ENCODE measurements at regions not wholly inside any gene's neighbourhood (a gene's known extent, or its start where the extent isn't known, plus 50 kb on each side); places are given as distances from the start of the nearest gene placed in this dataset.

GRCh38 chr3:17967111-17967510 is 224.7 kb upstream of the TBC1D5 start:
- Histone ChIP-seq H3K9me3 (ENCODE audit: low read length) (no peaks in the 10 kb centered on the region), H2AFZ (ENCODE audit: low read depth, low read length) (no peak overlapping the region), H3K27me3 (ENCODE audit: insufficient read depth, low read length) (no peaks in the 10 kb centered on the region), H3K36me3 (ENCODE audit: insufficient read depth, low read length) (no peaks in the 10 kb centered on the region), H3K4me3 (ENCODE audit: low read length) (no peak overlapping the region), H3K4me1 (ENCODE audit: insufficient read depth, low read length) (peaks cover 2% of the 10 kb centered on the region)

GRCh38 chr3:17965331-17965730 is 222.9 kb upstream of the TBC1D5 start:
- peaks cover 2% of the 10 kb centered on the region for H3K4me1 ChIP-seq (ENCODE audit: insufficient read depth, low read length)
- no peaks in the 10 kb centered on the region for H3K36me3 ChIP-seq (ENCODE audit: insufficient read depth, low read length)
- H3K27me3 ChIP-seq (ENCODE audit: insufficient read depth, low read length): no peaks in the 10 kb centered on the region
- no peak overlapping the region for H2AFZ ChIP-seq (ENCODE audit: low read depth, low read length)
- H3K4me3 ChIP-seq (ENCODE audit: low read length): no peak overlapping the region
- no peaks in the 10 kb centered on the region for H3K9me3 ChIP-seq (ENCODE audit: low read length)

- H3K4me3 ChIP-seq (ENCODE audit: low read length): no peak overlapping the region
- no peak overlapping the region for H2AFZ ChIP-seq (ENCODE audit: low read depth, low read length)
- H3K27me3 ChIP-seq (ENCODE audit: insufficient read depth, low read length): no peaks in the 10 kb centered on the region
- H3K9me3 ChIP-seq (ENCODE audit: low read length): no peaks in the 10 kb centered on the region
- H3K36me3 ChIP-seq (ENCODE audit: insufficient read depth, low read length): no peaks in the 10 kb centered on the region
- peaks cover 2% of the 10 kb centered on the region for H3K4me1 ChIP-seq (ENCODE audit: insufficient read depth, low read length)
Measured at GRCh38 chr3:17964108-17964507, 221.7 kb upstream of the TBC1D5 start.

- Histone ChIP-seq H3K27me3 (ENCODE audit: insufficient read depth, low read length) (no peaks in the 10 kb centered on the region), H3K36me3 (ENCODE audit: insufficient read depth, low read length) (no peaks in the 10 kb centered on the region), H3K4me1 (ENCODE audit: insufficient read depth, low read length) (no peaks in the 10 kb centered on the region), H2AFZ (ENCODE audit: low read depth, low read length) (no peak overlapping the region), H3K9me3 (ENCODE audit: low read length) (no peaks in the 10 kb centered on the region), H3K4me3 (ENCODE audit: low read length) (no peak overlapping the region)
Measured at GRCh38 chr3:17955411-17955810, 213.0 kb upstream of the TBC1D5 start.

- Histone ChIP-seq H2AFZ (ENCODE audit: low read depth, low read length) (no peak overlapping the region), H3K36me3 (ENCODE audit: insufficient read depth, low read length) (no peaks in the 10 kb centered on the region), H3K4me3 (ENCODE audit: low read length) (no peak overlapping the region), H3K27me3 (ENCODE audit: insufficient read depth, low read length) (no peaks in the 10 kb centered on the region), H3K4me1 (ENCODE audit: insufficient read depth, low read length) (no peaks in the 10 kb centered on the region), H3K9me3 (ENCODE audit: low read length) (no peaks in the 10 kb centered on the region)
Measured at GRCh38 chr3:17954801-17955200, 212.4 kb upstream of the TBC1D5 start.

- peaks cover 8% of the 10 kb centered on the region for H3K4me1 ChIP-seq (ENCODE audit: insufficient read depth, low read length)
- no peak overlapping the region for H2AFZ ChIP-seq (ENCODE audit: low read depth, low read length)
- no peaks in the 10 kb centered on the region for H3K36me3 ChIP-seq (ENCODE audit: insufficient read depth, low read length)
- H3K4me3 ChIP-seq (ENCODE audit: low read length): no peak overlapping the region
- H3K27me3 ChIP-seq (ENCODE audit: insufficient read depth, low read length): no peaks in the 10 kb centered on the region
- H3K9me3 ChIP-seq (ENCODE audit: low read length): no peaks in the 10 kb centered on the region
Measured at GRCh38 chr3:17951241-17951640, 208.8 kb upstream of the TBC1D5 start.

GRCh38 chr3:17949101-17949500 is 206.7 kb upstream of the TBC1D5 start:
- Histone ChIP-seq H3K4me1 (ENCODE audit: insufficient read depth, low read length) (peaks cover 22% of the 10 kb centered on the region), H3K27me3 (ENCODE audit: insufficient read depth, low read length) (no peaks in the 10 kb centered on the region), H3K9me3 (ENCODE audit: low read length) (no peaks in the 10 kb centered on the region), H3K36me3 (ENCODE audit: insufficient read depth, low read length) (no peaks in the 10 kb centered on the region), H2AFZ (ENCODE audit: low read depth, low read length) (no peak overlapping the region), H3K4me3 (ENCODE audit: low read length) (no peak overlapping the region)

- peaks cover 22% of the 10 kb centered on the region for H3K4me1 ChIP-seq (ENCODE audit: insufficient read depth, low read length)
- H3K27me3 ChIP-seq (ENCODE audit: insufficient read depth, low read length): no peaks in the 10 kb centered on the region
- no peaks in the 10 kb centered on the region for H3K36me3 ChIP-seq (ENCODE audit: insufficient read depth, low read length)
- no peaks in the 10 kb centered on the region for H3K9me3 ChIP-seq (ENCODE audit: low read length)
- no peak overlapping the region for H2AFZ ChIP-seq (ENCODE audit: low read depth, low read length)
- H3K4me3 ChIP-seq (ENCODE audit: low read length): no peak overlapping the region
Measured at GRCh38 chr3:17947833-17948232, 205.4 kb upstream of the TBC1D5 start.

GRCh38 chr3:17946619-17947018 is 204.2 kb upstream of the TBC1D5 start:
- peaks cover 22% of the 10 kb centered on the region for H3K4me1 ChIP-seq (ENCODE audit: insufficient read depth, low read length)
- H3K27me3 ChIP-seq (ENCODE audit: insufficient read depth, low read length): no peaks in the 10 kb centered on the region
- H3K9me3 ChIP-seq (ENCODE audit: low read length): no peaks in the 10 kb centered on the region
- H3K4me3 ChIP-seq (ENCODE audit: low read length): no peak overlapping the region
- H3K36me3 ChIP-seq (ENCODE audit: insufficient read depth, low read length): no peaks in the 10 kb centered on the region
- no peak overlapping the region for H2AFZ ChIP-seq (ENCODE audit: low read depth, low read length)

GRCh38 chr3:17945799-17946399 is 203.5 kb upstream of the TBC1D5 start:
- Histone ChIP-seq H3K36me3 (ENCODE audit: insufficient read depth, low read length) (no peaks in the 10 kb centered on the region), H3K27me3 (ENCODE audit: insufficient read depth, low read length) (no peaks in the 10 kb centered on the region), H2AFZ (ENCODE audit: low read depth, low read length) (no peak overlapping the region), H3K4me3 (ENCODE audit: low read length) (no peak overlapping the region), H3K9me3 (ENCODE audit: low read length) (no peaks in the 10 kb centered on the region), H3K4me1 (ENCODE audit: insufficient read depth, low read length) (peaks cover 22% of the 10 kb centered on the region)

- peaks cover 22% of the 10 kb centered on the region for H3K4me1 ChIP-seq (ENCODE audit: insufficient read depth, low read length)
- H3K36me3 ChIP-seq (ENCODE audit: insufficient read depth, low read length): no peaks in the 10 kb centered on the region
- H3K9me3 ChIP-seq (ENCODE audit: low read length): no peaks in the 10 kb centered on the region
- no peak overlapping the region for H3K4me3 ChIP-seq (ENCODE audit: low read length)
- no peaks in the 10 kb centered on the region for H3K27me3 ChIP-seq (ENCODE audit: insufficient read depth, low read length)
- H2AFZ ChIP-seq (ENCODE audit: low read depth, low read length): no peak overlapping the region
Measured at GRCh38 chr3:17945018-17945798, 202.8 kb upstream of the TBC1D5 start.

GRCh38 chr3:17942856-17943255 is 200.4 kb upstream of the TBC1D5 start:
- Histone ChIP-seq H3K27me3 (ENCODE audit: insufficient read depth, low read length) (no peaks in the 10 kb centered on the region), H3K4me3 (ENCODE audit: low read length) (no peak overlapping the region), H3K4me1 (ENCODE audit: insufficient read depth, low read length) (peaks cover 22% of the 10 kb centered on the region), H3K9me3 (ENCODE audit: low read length) (no peaks in the 10 kb centered on the region), H2AFZ (ENCODE audit: low read depth, low read length) (no peak overlapping the region), H3K36me3 (ENCODE audit: insufficient read depth, low read length) (no peaks in the 10 kb centered on the region)

GRCh38 chr3:17941766-17942165 is 199.3 kb upstream of the TBC1D5 start:
- no peaks in the 10 kb centered on the region for H3K9me3 ChIP-seq (ENCODE audit: low read length)
- no peaks in the 10 kb centered on the region for H3K36me3 ChIP-seq (ENCODE audit: insufficient read depth, low read length)
- H3K4me1 ChIP-seq (ENCODE audit: insufficient read depth, low read length): peaks cover 20% of the 10 kb centered on the region
- no peak overlapping the region for H3K4me3 ChIP-seq (ENCODE audit: low read length)
- no peaks in the 10 kb centered on the region for H3K27me3 ChIP-seq (ENCODE audit: insufficient read depth, low read length)
- H2AFZ ChIP-seq (ENCODE audit: low read depth, low read length): no peak overlapping the region

GRCh38 chr3:17941152-17941551 is 198.7 kb upstream of the TBC1D5 start:
- Histone ChIP-seq H3K27me3 (ENCODE audit: insufficient read depth, low read length) (no peaks in the 10 kb centered on the region), H3K4me3 (ENCODE audit: low read length) (no peak overlapping the region), H3K4me1 (ENCODE audit: insufficient read depth, low read length) (peaks cover 14% of the 10 kb centered on the region), H3K9me3 (ENCODE audit: low read length) (no peaks in the 10 kb centered on the region), H3K36me3 (ENCODE audit: insufficient read depth, low read length) (no peaks in the 10 kb centered on the region), H2AFZ (ENCODE audit: low read depth, low read length) (no peak overlapping the region)
